ENCODE measurements at regions not wholly inside any gene's neighbourhood (a gene's known extent, or its start where the extent isn't known, plus 50 kb on each side); places are given as distances from the start of the nearest gene placed in this dataset.

- no peak for DNase-seq (ENCODE audit: extremely low read depth in 1 of 2, low read depth in 1 of 2)
These were observed 610.1 kb upstream of the ARID1B start for GRCh38 chr6:156167016-156167624.

GRCh38 chr6:156166093-156166492 is 611.1 kb upstream of the ARID1B start:
- DNase-seq (ENCODE audit: extremely low read depth in 1 of 2, low read depth in 1 of 2): no peak

DNA sequence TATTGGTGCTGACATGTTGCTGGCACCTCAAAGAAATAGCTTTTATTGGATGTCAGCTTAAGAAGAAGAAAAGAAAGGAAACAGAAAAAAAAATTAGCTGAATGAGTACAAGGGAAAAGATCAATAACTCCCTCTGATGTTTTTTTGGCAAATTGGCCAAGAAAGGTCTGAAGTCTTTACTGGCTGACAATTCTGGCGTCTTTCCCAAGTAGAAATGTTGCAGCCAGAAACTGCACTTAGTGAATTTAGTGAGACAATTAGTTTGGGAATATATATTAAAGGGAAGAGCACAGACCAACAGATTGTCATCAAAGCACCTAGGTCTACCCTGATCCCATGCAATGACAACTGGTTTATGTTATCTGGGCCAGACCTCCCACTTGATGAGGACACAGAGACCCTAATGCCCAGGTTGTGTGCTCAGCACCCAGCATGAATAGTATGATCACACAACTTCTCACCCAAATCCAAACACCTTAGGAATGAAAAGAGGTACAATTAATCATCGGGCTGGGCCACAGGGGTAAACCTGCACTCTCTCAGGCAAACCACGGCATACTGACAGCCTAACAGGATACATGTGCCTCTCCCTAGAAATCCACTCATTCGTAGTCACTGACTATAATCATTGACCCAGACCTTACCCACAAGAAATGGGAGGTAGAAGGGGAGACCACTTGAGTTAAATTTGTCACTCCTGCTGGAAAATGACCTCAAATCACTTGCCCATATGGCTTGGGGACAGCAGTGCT is 612.3 kb upstream of the ARID1B start:
- no peak for DNase-seq (ENCODE audit: extremely low read depth in 1 of 2, low read depth in 1 of 2)

DNA sequence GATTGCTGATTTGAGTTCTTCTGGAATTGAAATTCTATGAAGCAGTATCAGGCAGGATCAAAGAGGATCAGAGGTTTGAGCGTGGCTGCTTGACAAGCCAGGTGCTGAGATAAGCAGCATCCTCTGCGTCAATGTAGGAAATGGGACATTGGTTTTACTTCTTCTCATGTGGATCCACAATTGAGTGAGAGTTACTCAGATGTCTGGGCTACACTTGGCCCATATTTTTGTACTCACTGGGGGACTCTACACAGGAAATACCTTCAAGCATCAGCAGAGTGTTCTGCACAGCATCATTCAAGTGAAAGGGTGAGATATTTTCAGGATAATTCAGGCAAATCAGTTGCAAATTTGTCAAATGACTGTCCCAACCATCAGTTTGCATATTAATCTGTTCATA is 613.9 kb upstream of the ARID1B start:
- DNase-seq (ENCODE audit: extremely low read depth in 1 of 2, low read depth in 1 of 2): no peak

GRCh38 chr6:156161471-156161870 is 615.7 kb upstream of the ARID1B start:
- DNase-seq (ENCODE audit: extremely low read depth in 1 of 2, low read depth in 1 of 2): no peak

DNA sequence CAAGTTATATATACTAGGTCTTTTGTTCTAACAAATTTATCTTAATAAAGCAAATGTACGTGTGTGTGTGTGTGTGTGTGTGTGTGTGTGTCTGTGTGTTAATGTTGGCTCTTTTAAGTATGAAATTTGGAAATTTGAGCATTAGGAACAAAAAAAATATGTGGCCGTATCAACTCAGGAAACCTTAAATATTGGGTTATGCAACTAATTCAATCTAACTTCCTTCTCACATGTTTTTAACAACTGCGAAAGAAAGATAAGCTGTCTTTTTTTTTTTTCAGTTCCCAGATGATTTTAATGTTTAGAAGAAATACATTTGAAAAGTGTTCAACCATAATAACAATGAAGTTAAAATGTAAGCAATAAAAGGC is 616.4 kb upstream of the ARID1B start:
- DNase-seq (ENCODE audit: extremely low read depth in 1 of 2, low read depth in 1 of 2): no peak

- no peak for DNase-seq (ENCODE audit: extremely low read depth in 1 of 2, low read depth in 1 of 2)
These were observed 617.0 kb upstream of the ARID1B start for GRCh38 chr6:156160007-156160794.

DNA sequence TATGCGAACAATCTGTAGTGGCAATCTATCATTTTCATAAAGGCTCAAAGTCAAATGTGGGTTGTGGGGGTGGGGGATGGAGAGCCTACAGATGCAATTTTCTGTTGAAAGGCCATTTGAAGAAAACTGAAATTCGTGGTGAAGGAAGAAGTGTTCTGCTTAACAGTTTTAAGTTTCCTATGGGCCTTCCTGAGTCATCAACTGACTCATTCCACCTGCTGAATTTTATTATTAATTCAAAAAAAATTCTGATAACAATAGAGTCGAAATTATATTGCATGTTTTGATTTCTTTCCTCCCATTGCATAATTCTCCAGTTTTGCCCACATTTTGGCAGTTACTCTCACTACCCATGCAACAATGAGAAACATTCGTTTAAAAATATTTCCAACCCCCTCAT is 622.3 kb upstream of the ARID1B start:
- no peak for DNase-seq (ENCODE audit: extremely low read depth in 1 of 2, low read depth in 1 of 2)

DNA sequence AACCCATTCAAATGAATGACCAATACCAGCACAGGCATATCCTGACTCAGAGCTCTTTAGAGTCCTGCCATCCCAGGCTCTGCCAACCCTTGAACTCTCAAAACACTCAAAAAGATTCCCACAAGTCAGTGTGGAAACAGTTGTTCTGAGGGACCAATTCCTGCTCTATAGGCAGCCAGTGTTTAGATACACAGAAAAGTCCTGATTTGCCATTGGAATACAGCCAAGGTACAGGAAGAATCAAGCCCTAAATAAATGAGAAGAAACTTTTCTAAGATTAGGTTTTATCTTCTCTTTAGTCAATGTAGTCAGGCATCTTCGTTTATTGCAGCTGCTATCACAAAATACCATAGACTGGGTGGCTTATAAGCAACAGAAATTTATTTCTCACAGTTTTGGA is 626.8 kb upstream of the ARID1B start:
- no peak for DNase-seq (ENCODE audit: extremely low read depth in 1 of 2, low read depth in 1 of 2)

DNA sequence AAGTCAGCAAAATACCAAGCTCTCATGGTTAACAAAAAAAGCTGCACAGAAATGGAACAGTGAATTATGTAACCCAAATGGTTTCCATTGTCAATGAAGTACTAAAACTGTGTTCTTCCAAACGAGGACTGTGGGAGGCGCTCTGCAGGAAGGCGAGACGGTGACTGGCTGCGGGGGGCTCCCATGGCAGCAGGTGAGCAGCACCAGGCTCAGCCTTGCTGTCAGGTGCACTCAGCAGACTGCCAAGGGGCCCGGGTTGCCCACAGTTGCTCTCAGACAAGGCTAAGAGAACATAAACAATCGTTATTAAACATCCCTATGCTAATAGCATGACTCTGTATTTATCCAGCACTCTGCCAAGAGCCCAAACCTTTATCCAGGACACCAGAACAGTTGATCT is 630.3 kb upstream of the ARID1B start:
- no peak for DNase-seq (ENCODE audit: extremely low read depth in 1 of 2, low read depth in 1 of 2)

DNA sequence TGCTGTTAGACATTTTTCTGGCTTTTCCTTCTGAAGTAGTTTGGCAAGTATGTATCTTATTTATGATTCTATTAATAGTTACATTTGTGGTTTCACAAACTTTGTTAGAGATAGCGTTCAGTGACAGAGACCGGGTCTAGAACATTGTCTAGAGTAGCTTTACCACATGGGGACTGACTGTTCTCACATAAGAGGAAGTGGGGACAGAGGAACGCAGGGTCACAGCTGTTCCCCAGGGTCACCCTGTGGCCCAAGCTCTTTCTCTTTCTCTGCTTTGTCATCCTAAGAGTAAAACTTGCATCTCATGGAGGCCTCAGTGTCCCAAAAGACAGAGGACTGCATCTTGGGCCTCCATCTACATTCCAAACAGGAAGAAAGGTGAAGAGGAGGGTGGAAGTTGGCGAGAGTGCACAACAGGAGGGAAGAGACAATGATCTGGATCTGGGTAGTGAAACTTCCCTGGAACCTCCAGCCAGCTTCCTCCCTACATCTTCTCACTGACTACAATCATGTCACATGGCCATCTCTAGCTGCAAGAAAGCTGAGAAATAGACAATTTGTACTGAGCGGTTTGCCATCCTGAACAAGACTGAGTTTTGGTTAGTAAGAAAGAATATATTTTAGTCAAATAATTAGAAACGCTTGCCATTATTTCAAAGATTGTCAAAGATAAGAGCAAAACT is 645.8 kb upstream of the ARID1B start:
- no peak for DNase-seq (ENCODE audit: extremely low read depth in 1 of 2, low read depth in 1 of 2)

GRCh38 chr6:156126535-156126934 is 650.6 kb upstream of the ARID1B start:
- DNase-seq (ENCODE audit: extremely low read depth in 1 of 2, low read depth in 1 of 2): no peak

DNA sequence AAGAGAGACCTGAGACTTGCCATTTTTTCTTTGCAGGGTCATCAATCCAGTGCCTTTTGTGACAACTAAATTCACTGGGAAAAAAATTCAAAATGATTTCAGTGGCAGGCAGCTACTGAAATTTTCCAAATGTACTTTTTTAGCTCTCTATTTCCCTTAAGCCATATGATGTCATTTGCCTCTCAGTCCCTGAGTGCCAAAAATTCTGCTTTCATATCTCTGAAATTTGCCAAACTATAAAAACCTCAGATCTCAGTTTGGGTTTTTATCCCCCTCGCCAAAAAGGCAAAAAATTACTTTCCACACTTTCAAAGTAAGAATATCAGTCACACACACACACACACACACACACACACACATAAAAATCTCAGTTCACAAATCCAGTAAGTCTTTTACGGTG is 651.3 kb upstream of the ARID1B start:
- no peak for DNase-seq (ENCODE audit: extremely low read depth in 1 of 2, low read depth in 1 of 2)

DNA sequence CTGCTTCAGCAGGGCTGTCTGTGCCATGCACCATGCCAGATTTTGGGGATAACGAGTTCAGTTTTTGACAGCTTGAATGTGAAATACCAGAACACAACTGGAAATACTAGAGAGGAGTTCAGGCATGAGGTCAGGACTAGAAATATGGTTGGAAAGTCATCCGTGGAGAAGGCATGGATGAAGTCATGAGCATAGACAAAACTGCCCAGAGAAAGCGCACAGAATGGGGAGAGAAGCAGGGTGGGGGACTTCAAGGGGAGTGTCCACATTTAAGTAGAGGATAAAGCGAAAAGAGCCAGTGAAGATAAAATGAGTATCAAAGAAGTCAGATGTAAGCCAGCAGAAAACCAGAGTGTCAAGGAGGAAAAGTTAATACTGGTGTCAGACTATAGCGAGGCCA is 653.4 kb upstream of the ARID1B start:
- DNase-seq (ENCODE audit: extremely low read depth in 1 of 2, low read depth in 1 of 2): no peak

DNA sequence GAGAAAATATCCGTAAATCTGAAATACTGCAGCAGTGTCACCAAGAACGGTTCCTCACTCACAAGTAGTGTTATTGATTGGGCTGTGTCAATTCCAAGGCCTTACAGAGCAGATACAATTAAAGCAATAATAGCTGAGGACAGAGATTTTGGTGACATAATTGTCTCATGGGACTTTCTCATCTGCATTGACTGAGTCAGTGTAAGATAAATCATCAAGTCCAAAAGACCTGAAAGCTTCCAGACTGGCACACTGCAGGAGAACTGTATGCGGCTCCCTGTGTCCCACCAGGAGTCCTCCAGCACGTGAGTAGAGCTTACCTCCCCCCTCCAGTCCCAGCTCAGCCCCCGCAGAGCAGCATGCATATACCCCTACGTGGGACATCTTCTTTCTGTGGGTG is 655.2 kb upstream of the ARID1B start:
- DNase-seq (ENCODE audit: extremely low read depth in 1 of 2, low read depth in 1 of 2): no peak

GRCh38 chr6:156114541-156114940 is 658.9 kb upstream of the NOX3 start:
- DNase-seq (ENCODE audit: extremely low read depth in 1 of 2, low read depth in 1 of 2): no peak

DNA sequence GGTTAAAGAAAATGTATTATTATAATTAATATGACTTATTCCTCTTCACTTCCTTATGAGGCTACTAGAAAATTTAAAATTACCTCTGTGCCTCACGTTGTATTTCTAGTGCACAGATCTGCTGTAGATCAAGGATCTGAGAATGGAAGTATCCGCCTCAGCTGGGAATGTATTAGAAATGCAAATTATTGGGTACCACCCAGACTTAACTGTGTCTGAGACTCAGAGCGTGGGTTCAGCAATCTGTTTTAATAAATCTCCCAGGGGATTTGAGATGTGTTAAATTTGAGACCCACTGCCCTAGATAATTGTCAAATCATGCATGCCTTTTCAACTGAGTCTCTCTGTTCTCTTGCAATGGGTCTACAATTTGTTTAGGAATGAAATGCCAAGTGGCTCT is 658.0 kb upstream of the NOX3 start:
- DNase-seq (ENCODE audit: extremely low read depth in 1 of 2, low read depth in 1 of 2): no peak

DNA sequence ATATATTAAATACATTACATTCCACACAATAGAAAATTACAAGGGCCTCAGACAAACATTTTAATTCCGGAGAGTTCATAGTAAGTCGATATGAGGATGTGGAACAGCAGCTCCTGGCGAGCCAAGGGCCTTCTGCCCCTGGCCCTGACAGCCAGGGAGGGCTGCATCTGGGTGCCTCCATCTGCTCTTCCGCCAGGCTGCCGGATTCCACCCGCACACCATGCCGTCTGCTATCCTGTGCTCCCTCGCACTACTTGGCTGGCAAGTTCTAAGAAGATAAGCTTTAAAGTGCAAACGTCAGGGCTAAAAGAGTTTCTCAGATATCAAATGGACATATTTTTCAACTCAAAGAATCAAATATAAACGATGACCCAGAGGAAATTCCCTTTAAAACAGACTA is 656.3 kb upstream of the NOX3 start:
- DNase-seq (ENCODE audit: extremely low read depth in 1 of 2, low read depth in 1 of 2): no peak

GRCh38 chr6:156110249-156110648 is 654.6 kb upstream of the NOX3 start:
- DNase-seq (ENCODE audit: extremely low read depth in 1 of 2, low read depth in 1 of 2): no peak

DNA sequence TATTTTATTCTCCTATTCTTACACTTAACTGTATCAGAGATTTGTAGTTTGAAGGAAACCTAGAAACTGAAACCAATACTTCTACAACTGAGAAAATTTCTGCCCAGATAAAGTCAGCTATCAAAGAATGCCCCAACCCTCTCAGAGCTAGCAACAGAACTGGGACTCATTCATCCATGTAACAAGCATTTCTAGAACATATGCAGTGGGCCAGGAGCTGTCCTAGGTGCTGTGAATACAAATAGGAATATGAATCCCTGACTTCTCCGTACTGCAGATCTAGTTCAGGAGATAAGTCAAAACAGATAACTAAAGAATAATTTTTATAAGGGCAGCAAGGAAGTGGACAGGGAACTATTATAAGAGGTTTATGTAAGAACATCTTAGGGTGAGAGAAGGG is 654.1 kb upstream of the NOX3 start:
- DNase-seq (ENCODE audit: extremely low read depth in 1 of 2, low read depth in 1 of 2): no peak

DNA sequence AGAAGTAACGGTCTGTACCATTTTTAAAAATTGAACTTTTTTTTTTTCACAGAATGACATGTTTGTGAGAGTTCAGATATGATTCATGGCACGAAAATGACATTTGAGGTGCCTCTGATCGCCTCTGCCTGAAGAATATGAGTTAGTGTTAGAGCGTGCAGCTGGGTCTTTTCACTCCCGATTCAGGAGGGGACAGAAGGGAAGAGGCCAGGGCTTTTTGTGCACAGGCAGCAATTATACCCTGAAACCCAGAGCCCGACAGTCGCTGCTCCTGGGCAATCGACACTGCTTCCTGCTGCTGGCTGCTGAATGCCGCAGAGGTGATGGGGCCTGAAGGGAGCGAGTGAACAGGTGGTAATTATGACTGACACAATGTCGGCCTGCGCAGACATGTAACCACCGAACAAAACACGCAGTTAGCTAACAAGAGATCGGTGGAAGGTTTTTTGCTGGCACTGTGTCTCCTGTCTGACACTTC is 652.0 kb upstream of the NOX3 start:
- no peak for DNase-seq (ENCODE audit: extremely low read depth in 1 of 2, low read depth in 1 of 2)
